Activated CD8-positive, alpha-beta memory T cell treated with anti-CD3 and anti-CD28 coated beads for 36 hours (primary cell): ENCODE measurements at regions not wholly inside any gene's neighbourhood (a gene's known extent, or its start where the extent isn't known, plus 50 kb on each side); places are given as distances from the start of the nearest gene placed in this dataset.

Experiments
- CTCF ChIA-PET: fragments of 350-600 bp; sonication (Branson Sonifier 250); formaldehyde crosslinking; loops from one replicate; lab custom pipeline; 2021; ENCODE audit warnings: antibody characterized with exemption; lab: Charles Lee
- POLR2A ChIA-PET: fragments of 350-600 bp; sonication (Branson Sonifier 250); formaldehyde crosslinking; loops from one replicate; lab custom pipeline; 2021; ENCODE audit warnings: antibody characterized with exemption; lab: Charles Lee

- POLR2A ChIA-PET, result interaction anchor here (0.6 kb wide), 1 partner anchor 35 kb away, joined by 4 read pairs; no protein-coding TSS in a partner anchor
These were observed 61.3 kb downstream of the SYF2 start for GRCh38 chr1:25171013-25171412.

GRCh38 chr1:25170439-25170838 is 61.9 kb downstream of the SYF2 start:
- ChIA-PET POLR2A (interaction anchor here (0.6 kb wide), 1 partner anchor 36 kb away, joined by 4 read pairs; no protein-coding TSS in a partner anchor), CTCF (interaction anchor here (0.7 kb wide), 2 partner anchors 16 to 1101 kb away, joined by 3 read pairs; no protein-coding TSS in a partner anchor)

More at GRCh38 chr1:25171013-25171412, 61.3 kb downstream of the SYF2 start:
- CTCF ChIA-PET, result interaction anchor here (0.7 kb wide), 1 partner anchor 15 kb away, joined by 3 read pairs; no protein-coding TSS in a partner anchor

GRCh38 chr1:25169610-25170009 is 62.7 kb downstream of the SYF2 start:
- ChIA-PET POLR2A (no interaction called here), CTCF (no interaction called here)

- CTCF ChIA-PET, result no interaction called here
- POLR2A ChIA-PET, result no interaction called here
These were observed 63.1 kb downstream of the SYF2 start for GRCh38 chr1:25169168-25169567.

- ChIA-PET CTCF (no interaction called here), POLR2A (no interaction called here)
These were observed 63.9 kb downstream of the SYF2 start for GRCh38 chr1:25168193-25169071.

GRCh38 chr1:25167269-25168192 is 64.8 kb downstream of the SYF2 start:
- ChIA-PET POLR2A (no interaction called here), CTCF (no interaction called here)

- ChIA-PET POLR2A (no interaction called here), CTCF (no interaction called here)
These were observed 65.5 kb downstream of the SYF2 start for GRCh38 chr1:25166847-25167246.

GRCh38 chr1:25163986-25164385 is 68.3 kb downstream of the SYF2 start:
- POLR2A ChIA-PET, result no interaction called here
- CTCF ChIA-PET, result no interaction called here

GRCh38 chr1:25161981-25162380 is 70.3 kb downstream of the SYF2 start:
- CTCF ChIA-PET, result no interaction called here
- POLR2A ChIA-PET, result no interaction called here

- POLR2A ChIA-PET, result no interaction called here
- CTCF ChIA-PET, result no interaction called here
These were observed 74.5 kb downstream of the SYF2 start for GRCh38 chr1:25157846-25158245.

- ChIA-PET CTCF (no interaction called here), POLR2A (no interaction called here)
These were observed 81.3 kb downstream of the SYF2 start for GRCh38 chr1:25150985-25151495.

- POLR2A ChIA-PET, result interaction anchor here (0.6 kb wide), 1 partner anchor 58 kb away, joined by 3 read pairs; no protein-coding TSS in a partner anchor
These were observed 83.5 kb downstream of the SYF2 start for GRCh38 chr1:25148673-25149300.

GRCh38 chr1:25146451-25146855 is 85.8 kb downstream of the SYF2 start:
- POLR2A ChIA-PET, result no interaction called here
- CTCF ChIA-PET, result interaction anchor here (1.5 kb wide), 1 partner anchor 298 kb away, joined by 6 read pairs; no protein-coding TSS in a partner anchor

More at GRCh38 chr1:25148673-25149300, 83.5 kb downstream of the SYF2 start:
- CTCF ChIA-PET, result interaction anchor here (0.8 to 2.3 kb wide), 8 partner anchors 8 to 300 kb away, joined by 3 to 5 read pairs (median 3); no protein-coding TSS in a partner anchor

- CTCF ChIA-PET, result interaction anchor here (1.5 kb wide), 1 partner anchor 298 kb away, joined by 6 read pairs; no protein-coding TSS in a partner anchor
- POLR2A ChIA-PET, result no interaction called here
These were observed 86.4 kb downstream of the SYF2 start for GRCh38 chr1:25145775-25146393.

GRCh38 chr1:25140073-25140797 is 92.1 kb downstream of the SYF2 start:
- CTCF ChIA-PET, result no interaction called here

GRCh38 chr1:25137521-25138395 is 94.5 kb downstream of the SYF2 start:
- ChIA-PET CTCF (no interaction called here), POLR2A (interaction anchor here (0.6 kb wide), 1 partner anchor 399 kb away, joined by 4 read pairs; no protein-coding TSS in a partner anchor)

More at GRCh38 chr1:25140073-25140797, 92.1 kb downstream of the SYF2 start:
- POLR2A ChIA-PET, result no interaction called here

GRCh38 chr1:25137106-25137505 is 95.2 kb downstream of the SYF2 start:
- ChIA-PET POLR2A (no interaction called here), CTCF (no interaction called here)
